ENCODE measurements at regions not wholly inside any gene's neighbourhood (a gene's known extent, or its start where the extent isn't known, plus 50 kb on each side); places are given as distances from the start of the nearest gene placed in this dataset.

DNA sequence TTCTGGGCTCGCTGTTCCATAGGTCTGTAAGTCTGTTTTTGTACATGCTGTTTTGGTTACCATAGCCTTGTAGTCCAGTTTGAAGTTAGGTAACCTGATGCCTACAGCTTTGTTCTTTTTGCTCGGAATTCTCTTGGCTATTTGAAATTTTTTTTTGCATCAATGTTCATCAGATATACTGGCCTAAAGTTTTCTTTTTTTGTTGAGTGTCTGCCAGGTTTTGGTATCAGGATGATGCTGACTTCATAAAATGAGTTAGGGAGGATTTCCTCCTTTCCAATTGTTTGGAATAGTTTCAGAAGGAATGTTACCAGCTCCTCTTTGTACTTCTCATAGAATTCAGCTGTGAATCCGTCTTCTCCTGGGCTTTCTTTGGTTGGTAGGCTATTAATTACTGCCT is 397.8 kb upstream of the HTR2A start:
- no peaks in the 10 kb centered on the region for H3K36me3 ChIP-seq (ENCODE audit: control insufficient read depth in 2 of 2, extremely low read depth in 1 of 2, insufficient read depth in 2 of 2, low read length in 2 of 2)
- H2AFZ ChIP-seq (ENCODE audit: low read depth, low read length), result no peak overlapping the region
- H3K9me1 ChIP-seq (replicated peaks; ENCODE audit: control insufficient read depth, extremely low read depth, insufficient read depth, low read length), result no peaks in the 10 kb centered on the region
- intact Hi-C loops (cut with micrococcal nuclease), result no loop called here
- no peak for TF ChIP-seq EZH2 (IDR thresholded peaks at IDR 0.05; ENCODE audit: borderline replicate concordance, low read depth, low read length, severe bottlenecking)
- no peak for TF ChIP-seq POLR2A (IDR thresholded peaks at IDR 0.05; ENCODE audit: low read depth, low read length)
- no peak for TF ChIP-seq POLR2AphosphoS5 (IDR thresholded peaks at IDR 0.05; ENCODE audit: insufficient read depth, low read depth, low read length)
- TF ChIP-seq FOS (IDR thresholded peaks at IDR 0.05; ENCODE audit: borderline replicate concordance, insufficient read depth, low read length), result no peak
- no peak for TF ChIP-seq MYC (IDR thresholded peaks at IDR 0.05; ENCODE audit: low read depth, low read length)
- no peak for TF ChIP-seq GATA2 (IDR thresholded peaks at IDR 0.05; ENCODE audit: insufficient read depth, insufficient read length, low read depth, low read length)
- TF ChIP-seq JUN (IDR thresholded peaks at IDR 0.05; ENCODE audit: borderline replicate concordance, insufficient read depth, insufficient read length, low read depth), result no peak
- TF ChIP-seq, protein P1, sequence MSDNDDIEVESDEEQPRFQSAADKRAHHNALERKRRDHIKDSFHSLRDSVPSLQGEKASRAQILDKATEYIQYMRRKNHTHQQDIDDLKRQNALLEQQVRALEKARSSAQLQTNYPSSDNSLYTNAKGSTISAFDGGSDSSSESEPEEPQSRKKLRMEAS (IDR thresholded peaks at IDR 0.05; ENCODE audit: insufficient read depth, insufficient read length), result no peak
- TF ChIP-seq CTCF (IDR thresholded peaks at IDR 0.05; ENCODE audit: extremely low read depth in 1 of 2, insufficient read depth in 1 of 2, low read depth in 1 of 2, low read length in 2 of 2), result no peak
- H3K4me2 ChIP-seq (ENCODE audit: insufficient read depth, low read length), result no peak overlapping the region
- no peak overlapping the region for H3K9ac ChIP-seq (replicated peaks; ENCODE audit: extremely low read depth, insufficient read depth, low read length)
- no peak overlapping the region for H3K4me3 ChIP-seq (replicated peaks in 1 of 3; ENCODE audit: insufficient read depth in 1 of 3, low read depth in 1 of 3, low read length in 3 of 3)
- ChIA-PET CTCF (no interaction called here), POLR2A (no interaction called here)
- dilution Hi-C loops (cut with MboI; ENCODE audit: extremely low pct_ligation_motif_present, low sequenced_read_pairs), result no loop called here
- FAIRE-seq, result no peak
- H4K20me1 ChIP-seq (replicated peaks; ENCODE audit: control insufficient read depth, extremely low read depth, insufficient read depth, low read length), result no peaks in the 10 kb centered on the region
- peaks cover 9% of the 10 kb centered on the region for H3K9me3 ChIP-seq (replicated peaks; ENCODE audit: control insufficient read depth, insufficient read depth, low read length)
- no peak overlapping the region for H3K27ac ChIP-seq (ENCODE audit: insufficient read depth, low read depth, low read length)
- BruUV-seq (replicated peaks), result no TSS peak
- no peaks in the 10 kb centered on the region for H3K27me3 ChIP-seq (ENCODE audit: control insufficient read depth in 2 of 2, insufficient read depth in 2 of 2, low read length in 2 of 2)
- H3K79me2 ChIP-seq (ENCODE audit: control insufficient read depth, insufficient read depth, low read length), result no peaks in the 10 kb centered on the region
- H3K4me1 ChIP-seq (ENCODE audit: control insufficient read depth, extremely low read depth, insufficient read depth, low read length), result no peaks in the 10 kb centered on the region
- no peak for DNase-seq (ENCODE audit: low read depth, low spot score)
